ENCODE measurements at regions not wholly inside any gene's neighbourhood (a gene's known extent, or its start where the extent isn't known, plus 50 kb on each side); places are given as distances from the start of the nearest gene placed in this dataset.

- intact Hi-C loops (cut with micrococcal nuclease; ENCODE audit: unreplicated experiment), result no loop called here
- H3K27me3 ChIP-seq (replicated peaks; ENCODE audit: insufficient read depth, low read depth, low read length, poor library complexity), result no peaks in the 10 kb centered on the region
- no peak for TF ChIP-seq EZH2 (IDR thresholded peaks at IDR 0.05; ENCODE audit: borderline replicate concordance, low read depth, low read length, poor library complexity, severe bottlenecking)
- no peak for TF ChIP-seq CTCF (conservative IDR thresholded peaks at IDR 0.05; ENCODE audit: low read depth, low read length)
- no peak overlapping the region for H3K27ac ChIP-seq (ENCODE audit: low read depth, low read length, poor library complexity, severe bottlenecking)
- no peak overlapping the region for H3K4me3 ChIP-seq (ENCODE audit: low read depth, low read length, poor library complexity, severe bottlenecking)
- CTCF ChIA-PET, result no interaction called here
- H3K4me1 ChIP-seq (ENCODE audit: insufficient read depth, low read length, poor library complexity, severe bottlenecking), result peaks cover 12% of the 10 kb centered on the region
- POLR2A ChIA-PET (ENCODE audit: low non-redundant PET), result no interaction called here
- no TSS peak for BruUV-seq (replicated peaks)
- H3K36me3 ChIP-seq (ENCODE audit: insufficient read depth, low read length, poor library complexity, severe bottlenecking), result no peaks in the 10 kb centered on the region
- no peaks in the 10 kb centered on the region for H3K9me3 ChIP-seq (ENCODE audit: low read depth, low read length, poor library complexity, severe bottlenecking)
- no peak for DNase-seq (ENCODE audit: low spot score)
These were observed 162.0 kb downstream of the REEP3 start for GRCh38 chr10:63683223-63683622.

GRCh38 chr10:63683686-63684085 lies 162.5 kb downstream of the REEP3 start:
- no peak for DNase-seq (ENCODE audit: low spot score)
- Histone ChIP-seq H3K27me3 (replicated peaks; ENCODE audit: insufficient read depth, low read depth, low read length, poor library complexity) (no peaks in the 10 kb centered on the region), H3K36me3 (ENCODE audit: insufficient read depth, low read length, poor library complexity, severe bottlenecking) (no peaks in the 10 kb centered on the region), H3K9me3 (ENCODE audit: low read depth, low read length, poor library complexity, severe bottlenecking) (no peaks in the 10 kb centered on the region), H3K4me3 (ENCODE audit: low read depth, low read length, poor library complexity, severe bottlenecking) (no peak overlapping the region), H3K27ac (ENCODE audit: low read depth, low read length, poor library complexity, severe bottlenecking) (no peak overlapping the region), H3K4me1 (ENCODE audit: insufficient read depth, low read length, poor library complexity, severe bottlenecking) (peaks cover 12% of the 10 kb centered on the region)
- ChIA-PET POLR2A (ENCODE audit: low non-redundant PET) (no interaction called here), CTCF (no interaction called here)
- BruUV-seq (replicated peaks), result no TSS peak
- intact Hi-C loops (cut with micrococcal nuclease; ENCODE audit: unreplicated experiment), result no loop called here
- TF ChIP-seq EZH2 (IDR thresholded peaks at IDR 0.05; ENCODE audit: borderline replicate concordance, low read depth, low read length, poor library complexity, severe bottlenecking) (no peak), CTCF (conservative IDR thresholded peaks at IDR 0.05; ENCODE audit: low read depth, low read length) (no peak)

- H3K27me3 ChIP-seq (replicated peaks; ENCODE audit: insufficient read depth, low read depth, low read length, poor library complexity), result no peaks in the 10 kb centered on the region
- H3K4me3 ChIP-seq (ENCODE audit: low read depth, low read length, poor library complexity, severe bottlenecking), result no peak overlapping the region
- CTCF ChIA-PET, result no interaction called here
- H3K4me1 ChIP-seq (ENCODE audit: insufficient read depth, low read length, poor library complexity, severe bottlenecking), result peaks cover 12% of the 10 kb centered on the region
- POLR2A ChIA-PET (ENCODE audit: low non-redundant PET), result no interaction called here
- no peak for DNase-seq (ENCODE audit: low spot score)
- intact Hi-C loops (cut with micrococcal nuclease; ENCODE audit: unreplicated experiment), result no loop called here
- H3K36me3 ChIP-seq (ENCODE audit: insufficient read depth, low read length, poor library complexity, severe bottlenecking), result no peaks in the 10 kb centered on the region
- no peaks in the 10 kb centered on the region for H3K9me3 ChIP-seq (ENCODE audit: low read depth, low read length, poor library complexity, severe bottlenecking)
- no peak for TF ChIP-seq CTCF (conservative IDR thresholded peaks at IDR 0.05; ENCODE audit: low read depth, low read length)
- TF ChIP-seq EZH2 (IDR thresholded peaks at IDR 0.05; ENCODE audit: borderline replicate concordance, low read depth, low read length, poor library complexity, severe bottlenecking), result no peak
- BruUV-seq (replicated peaks), result no TSS peak
- no peak overlapping the region for H3K27ac ChIP-seq (ENCODE audit: low read depth, low read length, poor library complexity, severe bottlenecking)
These were observed 163.2 kb downstream of the REEP3 start for GRCh38 chr10:63684257-63684936.

Measured in A673 (cell line).